Stimulated activated CD8-positive, alpha-beta memory T cell treated with anti-CD3 and anti-CD28 coated beads, Interleukin-12 subunit alpha, Interleukin-12 subunit beta, amount 100 ng/mL, for 24 hours (primary cell): ENCODE measurements at regions not wholly inside any gene's neighbourhood (a gene's known extent, or its start where the extent isn't known, plus 50 kb on each side); places are given as distances from the start of the nearest gene placed in this dataset.

ENCODE experiments used
- DNase-seq: peaks from one replicate; pipeline ENCODE4 v3.0.0-alpha.2; 2020; ENCODE audit errors: extremely low read depth

DNA sequence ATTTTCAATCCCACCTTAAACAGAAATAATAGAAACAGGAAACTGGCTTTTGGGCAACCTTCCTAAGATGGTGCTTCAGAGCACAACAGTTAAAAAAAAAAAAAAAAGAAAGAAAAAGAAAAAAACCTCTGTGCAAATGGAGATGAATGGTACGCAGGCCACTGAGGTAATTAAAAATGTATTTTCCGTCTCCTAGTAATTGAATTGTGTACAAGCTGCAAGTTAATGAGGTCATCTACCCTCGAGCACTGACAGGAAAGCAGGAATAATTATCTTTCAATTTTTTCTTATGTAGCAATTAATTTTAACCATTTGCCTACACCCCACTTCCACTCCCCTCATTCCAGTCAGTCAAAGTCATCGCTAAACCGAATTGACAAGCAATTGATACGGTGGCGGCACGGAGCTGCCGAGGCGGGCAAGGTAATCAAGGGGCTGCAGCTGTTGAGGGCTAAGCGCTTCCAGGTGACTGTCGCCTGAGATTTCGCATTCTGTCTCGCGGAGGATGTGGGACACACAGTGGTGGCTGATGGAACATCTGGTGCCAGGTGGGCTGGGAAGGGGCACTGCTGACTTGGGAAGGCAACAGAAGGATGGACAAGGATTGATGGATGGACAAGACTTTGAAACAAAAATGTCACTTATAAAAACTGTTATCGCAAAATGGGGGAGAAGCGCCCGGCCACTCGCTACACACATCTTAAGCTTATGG lies 109.4 kb downstream of the RCN1 start:
- no peak for DNase-seq

DNA sequence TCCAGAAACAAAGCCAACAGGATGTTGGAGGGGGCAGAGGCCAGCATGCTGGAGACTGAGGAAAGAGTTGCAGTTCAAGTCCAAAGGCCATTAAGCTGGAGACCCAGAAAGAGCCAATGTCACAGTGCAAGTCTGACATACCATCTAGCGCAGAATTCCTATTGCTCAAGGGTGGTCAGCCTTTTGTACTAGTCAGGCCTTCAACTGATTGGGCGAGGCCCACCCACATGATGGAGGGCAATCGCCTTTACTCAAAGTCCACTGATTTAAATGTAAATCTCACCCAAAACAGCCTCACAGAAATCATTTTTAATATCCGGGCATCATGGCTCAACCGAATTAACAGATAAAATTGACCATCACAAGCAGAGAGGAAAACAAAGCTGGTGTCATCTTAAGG lies 113.9 kb downstream of the RCN1 start:
- DNase-seq, result no peak

DNA sequence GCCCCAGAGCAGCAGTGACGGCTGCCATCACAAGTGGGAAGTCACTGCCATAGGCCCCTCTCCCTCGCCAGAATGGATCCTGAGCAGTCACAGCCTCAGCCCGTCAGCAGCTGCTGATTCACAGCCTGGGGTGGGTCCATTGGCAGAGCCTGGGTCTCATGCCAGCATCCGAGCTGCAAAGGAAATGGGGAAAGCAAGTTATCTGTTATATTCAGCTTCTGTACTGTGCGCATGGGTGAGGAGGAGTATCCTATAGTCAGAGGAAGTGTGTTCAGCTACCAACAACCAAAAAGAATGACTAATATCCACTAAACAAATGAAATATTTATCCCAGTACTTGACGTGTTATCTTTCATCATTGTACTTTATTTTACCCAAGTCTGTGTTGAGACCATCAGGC lies 119.7 kb downstream of the RCN1 start:
- no peak for DNase-seq

DNA sequence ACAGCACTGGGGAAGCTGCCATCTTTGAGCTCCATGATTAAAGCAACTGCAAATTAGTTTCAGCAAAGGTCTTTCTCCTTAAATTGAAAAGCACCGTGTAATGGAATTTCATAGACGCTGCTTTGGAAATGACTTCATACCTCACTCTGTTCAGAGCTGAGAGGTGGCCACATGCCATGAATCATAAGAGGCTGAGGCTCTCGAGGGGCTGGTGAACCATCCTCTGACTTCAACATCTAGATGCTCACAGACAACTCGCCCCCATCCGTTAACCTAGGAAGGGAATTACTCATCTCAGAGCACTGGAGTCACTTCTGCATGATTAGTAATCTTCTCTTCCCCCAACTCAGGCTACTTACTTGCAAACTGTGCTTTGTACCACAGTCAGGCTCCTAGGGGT lies 122.3 kb downstream of the RCN1 start:
- no peak for DNase-seq

DNA sequence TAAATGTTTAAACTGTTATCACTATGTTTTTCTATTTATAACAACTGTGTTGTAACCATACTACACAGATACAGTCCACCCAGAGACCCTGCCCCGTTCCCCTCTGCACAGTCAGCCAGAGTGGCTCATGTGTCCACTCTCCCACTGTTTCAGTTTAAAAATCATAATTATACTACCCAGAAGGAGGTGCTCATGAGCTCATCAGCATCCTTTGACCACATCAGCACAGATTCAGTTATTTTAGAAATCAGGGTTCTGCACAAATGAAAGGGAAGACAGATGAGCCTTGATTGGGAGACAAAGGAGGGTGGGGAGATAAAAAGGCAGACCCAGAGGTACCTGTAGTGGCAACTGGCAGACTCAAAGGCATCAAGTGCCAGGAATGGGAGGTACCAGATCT lies 124.3 kb downstream of the RCN1 start:
- DNase-seq, result no peak

DNA sequence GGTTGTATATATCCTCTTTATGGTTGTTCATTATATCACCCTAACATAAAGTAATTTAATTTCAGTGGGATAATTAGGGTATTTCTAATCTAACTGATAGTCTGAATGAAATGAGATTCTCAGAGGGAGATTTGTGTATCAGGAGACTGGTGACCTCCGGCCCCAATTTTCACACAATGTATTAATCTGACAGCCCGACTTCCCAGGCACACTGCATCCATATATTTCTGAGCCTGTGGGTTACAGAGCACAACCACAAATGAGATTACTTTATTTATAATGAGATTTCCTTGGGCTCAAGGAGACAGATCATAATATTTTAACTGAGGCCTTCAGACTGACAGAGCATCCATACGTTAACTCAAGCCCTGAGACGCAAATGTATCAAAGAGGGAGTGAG lies 125.9 kb downstream of the RCN1 start:
- no peak for DNase-seq

DNA sequence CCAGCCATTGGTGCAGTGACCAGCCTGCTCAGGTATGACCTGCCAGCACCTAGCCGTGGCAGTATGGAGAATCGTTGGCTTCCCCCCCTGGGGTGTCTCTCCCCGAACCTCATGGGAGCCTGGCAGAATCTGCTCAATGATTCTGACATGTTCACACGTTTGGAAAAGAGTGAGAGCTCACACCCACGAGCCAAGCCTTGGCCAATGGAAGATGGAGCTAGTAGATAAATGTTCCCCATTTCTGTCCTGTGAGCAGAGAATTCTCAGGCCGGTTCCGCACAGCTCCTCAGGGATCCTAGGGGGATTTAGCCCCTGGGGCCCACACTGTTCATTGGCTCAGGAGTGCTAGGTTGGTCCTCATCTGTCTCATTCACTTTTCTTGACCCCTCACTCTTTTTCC lies 128.4 kb downstream of the RCN1 start:
- DNase-seq, result no peak

DNA sequence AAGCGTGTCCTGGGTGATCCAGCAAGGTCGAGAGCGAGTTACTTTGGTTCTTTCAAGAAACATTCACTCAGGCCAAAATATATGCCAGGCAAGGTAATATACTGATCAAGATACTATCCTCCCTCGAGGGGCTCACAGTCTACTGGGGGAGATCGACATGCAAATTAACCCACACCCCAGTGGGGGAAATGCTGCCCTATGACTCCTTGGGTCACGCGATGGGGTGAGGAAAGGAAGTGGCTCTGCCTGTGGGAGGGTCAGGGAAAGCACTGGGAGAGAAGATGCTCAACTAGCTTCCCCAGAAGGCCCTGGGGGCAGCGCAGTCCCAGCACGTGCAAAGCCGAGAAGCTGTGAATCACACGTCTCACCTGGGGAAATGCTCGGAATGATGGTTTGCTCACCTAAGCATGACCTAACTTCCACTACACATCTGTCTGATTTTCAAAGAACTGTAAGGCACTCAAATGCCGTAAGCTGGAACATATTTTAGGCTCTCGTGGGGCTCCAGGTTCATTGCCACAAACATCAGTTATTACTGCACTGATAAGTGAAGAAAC lies 130.7 kb downstream of the RCN1 start:
- DNase-seq, result no peak

DNA sequence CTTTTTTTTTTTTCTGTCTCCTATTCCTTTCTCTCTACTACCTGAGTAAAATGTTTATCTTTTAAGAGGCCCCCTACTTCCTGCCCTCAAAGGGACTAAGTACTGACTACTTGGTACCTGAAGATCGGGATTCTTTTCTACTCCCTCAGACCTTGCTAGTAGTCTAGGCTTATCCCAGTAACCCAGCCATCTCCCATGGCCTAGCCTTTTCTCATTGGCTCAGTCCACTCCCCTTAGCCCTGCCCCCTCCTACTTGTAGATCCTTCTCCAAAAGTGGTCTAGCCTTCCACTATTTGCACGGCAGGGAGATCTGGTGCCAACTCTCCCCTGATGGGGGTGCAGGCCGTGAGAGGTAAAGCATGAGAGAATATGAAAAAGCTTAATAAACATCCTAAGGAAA lies 133.7 kb downstream of the RCN1 start:
- DNase-seq, result no peak

DNA sequence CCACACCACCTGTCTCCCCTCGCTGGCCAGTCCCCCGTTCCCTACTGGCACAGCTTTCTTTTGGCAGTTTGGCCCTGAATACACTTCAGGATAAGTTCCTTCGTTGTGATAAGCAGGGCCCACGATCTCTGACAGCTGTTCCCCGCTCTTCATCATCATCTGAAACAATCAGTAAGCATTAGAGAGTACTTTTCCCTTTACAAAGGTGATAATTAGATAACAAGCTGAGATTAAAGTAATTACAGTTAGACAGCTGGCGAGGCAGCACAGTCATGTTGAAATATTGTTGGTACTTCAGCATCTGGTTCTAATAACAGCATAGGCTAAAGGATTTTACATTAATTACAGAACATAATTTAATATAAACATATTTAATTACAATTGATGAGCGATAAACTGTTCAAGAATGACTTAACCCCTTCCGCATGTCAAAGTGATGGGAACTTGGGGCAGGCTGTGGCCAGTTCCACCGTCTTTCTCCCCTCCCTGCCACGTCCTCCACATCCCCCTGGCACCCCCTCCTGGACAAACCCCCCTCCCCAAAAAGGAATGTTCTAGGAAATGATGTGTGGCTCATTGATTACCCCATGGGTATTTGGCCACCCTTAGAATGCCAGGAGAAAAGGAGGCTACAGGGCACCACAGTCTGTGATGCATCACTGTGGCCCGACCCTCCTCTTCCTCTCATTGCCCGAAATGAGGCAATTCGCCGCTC lies 134.9 kb downstream of the RCN1 start:
- DNase-seq, result no peak

DNA sequence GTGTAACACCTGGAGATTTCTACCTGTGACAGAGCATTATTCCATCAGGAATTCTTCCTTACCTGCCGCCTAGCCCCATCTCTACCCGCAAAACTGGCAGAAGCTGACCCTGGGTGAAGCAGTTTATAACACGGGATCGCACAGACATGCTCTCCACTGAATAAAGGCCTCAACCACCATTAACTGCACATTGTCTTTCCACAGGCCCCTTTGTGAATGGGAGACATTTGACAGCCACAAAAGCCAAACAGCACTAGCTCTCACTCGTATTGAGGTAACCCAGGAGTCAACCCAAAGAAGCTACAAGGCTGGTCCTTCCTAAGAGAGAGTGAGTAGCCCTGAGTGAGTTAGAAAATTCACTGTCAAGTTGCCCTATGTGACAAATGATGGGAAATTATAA lies 135.6 kb downstream of the RCN1 start:
- no peak for DNase-seq

DNA sequence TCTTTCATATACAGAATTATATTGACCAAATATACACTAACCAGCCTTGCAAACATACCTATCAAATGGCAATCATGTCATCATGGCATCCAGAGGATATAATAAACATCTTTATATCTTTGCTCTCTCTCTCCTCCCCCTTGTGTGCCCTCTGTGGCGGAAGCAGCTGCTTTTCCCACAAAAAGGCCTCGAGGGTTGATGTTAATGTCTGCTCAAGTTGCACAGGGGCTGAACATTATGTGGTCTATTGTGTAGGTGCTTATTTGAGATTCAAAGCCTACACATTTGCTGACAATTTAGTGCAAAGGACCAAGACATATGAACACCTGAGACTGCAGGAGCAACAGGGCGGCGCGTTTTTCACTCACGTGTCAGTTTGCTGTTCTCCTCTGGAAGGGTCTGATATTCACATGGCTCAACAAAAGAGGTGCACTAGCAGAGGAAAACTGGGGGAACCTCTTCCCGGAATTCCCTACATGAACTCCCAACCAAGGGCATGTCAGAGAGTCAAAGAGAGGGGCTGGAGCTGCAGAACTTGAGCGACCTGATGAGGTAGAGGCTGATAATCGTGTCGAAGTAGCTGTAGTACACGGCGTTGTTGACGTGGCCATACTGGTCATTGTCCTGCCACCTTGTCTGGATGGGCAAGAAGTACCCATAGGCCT lies 138.8 kb downstream of the RCN1 start:
- no peak for DNase-seq

DNA sequence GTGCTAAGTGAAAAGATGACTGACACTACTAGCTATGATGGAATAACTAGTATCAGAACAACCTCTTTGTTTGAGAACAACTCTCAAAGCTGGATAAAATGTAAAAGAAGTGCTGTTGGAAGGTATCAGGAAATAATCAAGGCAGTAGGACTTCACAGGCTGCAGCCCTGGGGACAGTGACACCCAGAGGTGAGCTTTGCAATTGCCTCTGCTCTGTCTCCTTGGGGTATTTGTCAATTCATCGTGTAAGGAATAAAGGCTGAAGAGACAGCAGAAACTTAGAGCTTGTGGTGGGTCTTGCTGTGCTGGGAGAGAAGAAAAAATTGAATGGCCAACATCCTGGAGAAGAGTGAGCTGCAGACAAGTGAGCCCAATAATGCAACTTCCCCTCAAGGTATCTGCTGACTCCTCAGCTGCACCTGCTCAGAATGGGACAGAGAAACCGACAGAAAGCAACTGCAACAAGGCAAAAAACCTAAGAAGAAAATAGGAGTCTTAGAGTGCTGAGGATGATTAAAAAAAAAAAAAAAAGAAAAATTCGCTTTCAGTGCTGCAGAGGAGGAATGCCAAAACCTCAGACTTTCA lies 141.1 kb downstream of the RCN1 start:
- no peak for DNase-seq

DNA sequence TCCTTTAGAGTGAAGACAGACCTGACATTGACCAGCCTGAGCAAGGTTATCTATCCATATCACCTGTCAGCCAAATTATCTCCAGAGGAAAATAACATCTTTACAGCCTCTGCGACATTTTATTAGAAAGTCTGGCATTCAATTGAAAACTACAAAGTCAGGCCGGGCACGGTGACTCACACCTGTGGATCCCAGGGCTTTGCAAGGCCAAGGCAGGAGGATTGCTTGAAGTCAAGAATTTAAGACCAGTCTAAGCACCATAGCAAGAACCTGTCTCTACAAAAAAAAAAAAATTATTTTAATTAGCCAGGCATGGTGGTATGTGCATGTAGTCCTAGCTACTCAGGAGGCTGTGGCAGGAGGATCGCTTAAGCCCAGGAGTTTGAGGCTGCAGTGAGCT lies 141.6 kb downstream of the RCN1 start:
- DNase-seq, result no peak

DNA sequence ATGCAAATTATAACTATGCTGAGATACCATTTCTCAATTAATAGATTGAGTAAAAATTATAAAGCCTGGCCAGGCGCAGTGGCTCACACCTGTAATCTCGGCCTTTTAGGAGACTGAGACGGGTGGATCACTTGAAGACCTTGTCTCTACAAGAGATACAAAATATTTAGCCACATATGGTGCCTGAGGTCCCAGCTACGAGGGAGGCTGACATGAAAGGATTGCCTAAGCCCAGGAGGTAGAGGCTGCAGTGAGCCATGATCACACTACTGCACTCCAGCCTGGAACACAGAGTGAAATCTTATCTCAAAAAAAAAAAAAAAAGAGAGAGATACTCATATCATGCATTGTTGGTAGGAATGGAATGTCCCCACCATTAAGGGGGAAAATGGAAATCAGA lies 142.4 kb downstream of the RCN1 start:
- DNase-seq, result no peak

DNA sequence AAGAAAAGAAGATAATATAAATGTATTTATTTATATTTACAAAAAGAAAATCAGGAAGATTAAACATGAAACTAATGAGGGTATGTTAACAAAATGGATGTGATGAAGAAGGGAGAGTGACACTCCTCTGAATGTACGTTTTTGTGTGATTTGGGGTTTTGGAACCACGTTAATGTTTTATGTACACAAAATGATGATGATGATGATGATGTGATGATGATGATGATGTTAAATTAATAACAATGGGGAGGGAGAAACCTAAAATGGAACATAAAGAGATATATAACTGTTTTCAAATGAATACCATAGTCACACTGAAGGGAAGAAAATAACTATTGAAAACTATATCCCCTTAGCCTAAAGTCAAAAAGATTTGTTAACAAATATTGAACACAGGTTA lies 143.1 kb downstream of the RCN1 start:
- no peak for DNase-seq

DNA sequence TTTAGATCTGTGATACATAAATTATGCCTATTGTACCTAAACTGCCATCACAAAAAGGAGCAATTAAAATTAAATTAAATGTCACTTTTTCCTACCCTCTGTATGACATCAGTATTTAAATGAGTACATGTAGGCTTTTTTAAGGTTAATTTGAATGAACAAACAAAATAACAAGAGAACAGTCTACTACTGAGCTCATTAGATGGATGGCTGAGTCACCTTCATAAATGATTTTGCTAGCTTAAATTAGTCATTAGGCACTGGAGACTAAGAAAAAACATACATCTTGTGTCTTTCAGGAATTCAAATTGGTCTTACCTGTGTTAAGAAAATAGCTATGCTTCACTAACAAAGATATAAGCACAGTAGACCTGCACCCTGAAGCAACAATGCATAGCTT lies 153.6 kb downstream of the RCN1 start:
- DNase-seq, result no peak

DNA sequence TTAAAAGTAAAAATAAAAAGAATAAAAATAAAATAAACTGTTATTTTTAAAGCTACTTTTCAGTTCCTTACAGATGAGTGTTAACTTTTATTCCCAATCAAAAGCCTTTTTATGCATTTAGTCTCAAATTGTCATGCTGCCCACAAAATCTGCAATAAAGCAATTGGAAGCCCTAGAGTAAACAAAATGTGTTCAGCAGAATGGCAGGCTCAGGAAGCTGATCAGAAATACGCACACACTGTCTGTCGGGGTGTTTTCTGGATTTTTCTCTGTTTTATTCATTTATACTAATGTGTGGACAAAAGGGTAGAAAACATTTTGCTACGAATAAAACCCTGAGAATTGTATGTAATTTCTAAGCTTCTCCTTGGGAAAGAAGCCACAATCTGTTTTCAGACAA lies 162.8 kb downstream of the RCN1 start:
- DNase-seq, result no peak

DNA sequence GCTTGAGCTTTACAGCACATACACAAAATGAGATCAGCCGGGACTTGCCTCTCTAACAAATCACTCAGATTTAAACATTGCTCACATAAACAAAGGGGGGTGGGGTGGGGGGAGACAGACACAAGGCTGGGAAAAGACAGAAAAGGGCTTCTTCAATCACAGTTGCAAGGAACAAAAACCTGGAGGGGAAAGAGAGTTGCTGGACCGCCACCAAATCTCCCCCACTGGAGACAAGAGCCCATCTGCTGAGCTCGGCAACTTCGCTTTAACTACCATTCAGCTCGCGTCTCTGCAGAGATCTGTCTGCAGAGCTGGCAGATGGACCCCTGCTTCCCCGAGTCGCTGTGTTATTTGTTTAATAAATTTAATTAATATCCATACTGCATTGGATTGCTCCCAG lies 165.0 kb downstream of the RCN1 start:
- no peak for DNase-seq

DNA sequence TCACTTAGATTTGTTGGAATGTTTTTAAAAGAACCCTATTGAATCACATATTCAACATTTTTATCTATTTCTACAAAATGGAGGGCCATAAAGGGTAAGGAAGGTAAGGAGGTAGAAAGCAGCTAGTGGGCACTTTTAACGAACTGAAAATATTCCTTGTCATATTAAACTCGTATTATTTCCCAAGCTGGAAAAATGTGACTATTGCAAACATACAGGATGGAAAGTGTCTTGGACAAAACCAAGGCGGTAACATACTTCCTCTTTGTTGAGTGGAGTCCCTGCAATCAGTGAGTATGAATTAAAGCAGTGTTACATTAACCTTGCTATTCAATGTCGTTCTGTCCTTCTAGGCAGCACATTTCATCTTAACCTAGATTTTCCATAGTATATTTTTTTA lies 165.6 kb downstream of the RCN1 start:
- no peak for DNase-seq

DNA sequence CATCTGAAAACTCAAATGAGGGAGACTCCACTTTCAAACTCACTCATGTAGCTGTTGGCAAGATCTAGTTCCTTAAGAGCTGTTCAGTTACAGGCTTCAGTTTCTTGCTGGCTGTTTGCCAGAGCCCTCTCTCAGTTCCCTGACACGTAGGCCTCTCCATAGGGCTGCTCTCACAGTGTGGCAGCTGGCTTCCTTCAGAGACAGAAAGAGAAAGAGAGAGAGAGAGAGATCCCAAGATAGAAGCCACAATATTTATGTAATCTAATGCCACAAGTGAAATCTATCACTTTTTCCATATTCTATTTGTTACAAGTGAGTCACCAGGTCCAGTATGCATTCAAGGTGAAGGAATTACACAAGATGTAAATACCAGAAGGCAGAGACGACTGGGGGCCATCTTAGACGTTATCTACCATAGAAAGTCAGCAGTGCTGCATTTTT lies 168.8 kb downstream of the RCN1 start:
- no peak for DNase-seq

DNA sequence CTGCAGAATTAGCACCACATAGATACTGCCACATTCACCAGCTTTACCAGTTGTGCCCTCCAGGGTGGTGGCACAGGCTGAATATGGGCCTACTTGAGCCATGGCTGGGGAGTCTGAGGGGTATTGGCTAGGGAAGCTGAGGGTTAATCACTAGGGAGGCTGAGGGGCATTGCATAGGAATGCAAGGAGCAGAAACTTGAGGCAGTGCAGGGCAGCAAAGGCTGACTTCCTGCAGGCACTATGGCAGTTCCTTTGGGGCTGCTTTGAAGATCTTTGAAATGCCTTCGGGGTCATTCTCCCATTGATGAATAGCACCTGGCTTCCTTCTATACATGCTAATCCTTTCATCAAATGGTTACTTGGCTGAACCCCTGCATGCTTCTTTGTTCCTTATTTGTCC lies 171.5 kb downstream of the RCN1 start:
- no peak for DNase-seq

DNA sequence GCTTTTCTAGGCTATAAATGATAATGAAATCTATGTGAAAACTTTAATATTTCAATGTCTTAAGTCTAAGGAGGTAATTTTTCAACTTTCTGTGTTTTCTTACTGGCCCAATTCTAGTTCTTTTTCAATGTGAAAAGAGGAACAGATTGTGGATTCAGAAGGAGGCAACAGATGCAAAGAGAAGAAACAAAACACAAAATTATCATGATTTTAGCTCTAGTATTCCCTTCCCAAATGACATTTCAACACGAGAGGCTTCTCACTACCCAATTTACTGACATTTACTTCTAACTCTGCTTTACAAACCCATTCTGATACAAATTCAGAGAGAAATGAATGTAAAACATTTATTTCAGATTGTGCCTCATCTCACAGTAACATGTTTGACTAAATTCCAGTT lies 169.4 kb downstream of the WT1 start:
- DNase-seq, result no peak
